ENCODE measurements at regions not wholly inside any gene's neighbourhood (a gene's known extent, or its start where the extent isn't known, plus 50 kb on each side); places are given as distances from the start of the nearest gene placed in this dataset.
"Not testable (repeated sequence)": the region's sequence is repeated elsewhere in the genome, so short reads cannot be mapped to it uniquely, and the experiment has no call there.

- DNase-seq (ENCODE audit: low read depth): no peak
Observed at GRCh38 chr3:169029674-169030285, 633.7 kb downstream of the MECOM start.

GRCh38 chr3:169028716-169029115, 634.8 kb downstream of the MECOM start:
- DNase-seq (ENCODE audit: low read depth): no peak

GRCh38 chr3:169026543-169027182, 636.8 kb downstream of the MECOM start:
- peak; percentile 76 for DNase-seq (ENCODE audit: low read depth)

GRCh38 chr3:169022457-169022856, 641.1 kb downstream of the MECOM start:
- DNase-seq (ENCODE audit: low read depth): peak; percentile 76

GRCh38 chr3:169020371-169020770, 643.1 kb downstream of the MECOM start:
- no peak for DNase-seq (ENCODE audit: low read depth)

GRCh38 chr3:169009453-169009852, 654.1 kb downstream of the MECOM start:
- no peak for DNase-seq (ENCODE audit: low read depth)

GRCh38 chr3:169008776-169009358, 654.6 kb downstream of the MECOM start:
- no peak for DNase-seq (ENCODE audit: low read depth)

GRCh38 chr3:169007145-169007544, 656.4 kb downstream of the MECOM start:
- no peak for DNase-seq (ENCODE audit: low read depth)

- DNase-seq (ENCODE audit: low read depth): not testable (repeated sequence)
Observed at GRCh38 chr3:169006398-169006797, 657.1 kb downstream of the MECOM start.

GRCh38 chr3:169002689-169003088, 660.8 kb downstream of the MECOM start:
- DNase-seq (ENCODE audit: low read depth): no peak

- DNase-seq (ENCODE audit: low read depth): no peak
Observed at GRCh38 chr3:168998792-168999191, 664.7 kb downstream of the MECOM start.

- DNase-seq (ENCODE audit: low read depth): no peak
Observed at GRCh38 chr3:168997488-168997887, 666.0 kb downstream of the MECOM start.

- no peak for DNase-seq (ENCODE audit: low read depth)
Observed at GRCh38 chr3:168996622-168997021, 666.9 kb downstream of the MECOM start.

GRCh38 chr3:168995129-168995528, 668.4 kb downstream of the MECOM start:
- no peak for DNase-seq (ENCODE audit: low read depth)

- no peak for DNase-seq (ENCODE audit: low read depth)
Observed at GRCh38 chr3:168991803-168992202, 671.7 kb downstream of the MECOM start.

GRCh38 chr3:168990621-168991020, 672.9 kb downstream of the MECOM start:
- DNase-seq (ENCODE audit: low read depth): no peak

- DNase-seq (ENCODE audit: low read depth): peak; percentile 1
Observed at GRCh38 chr3:168990134-168990533, 673.4 kb downstream of the MECOM start.

GRCh38 chr3:168989396-168989795, 674.1 kb downstream of the MECOM start:
- DNase-seq (ENCODE audit: low read depth): no peak

- DNase-seq (ENCODE audit: low read depth): no peak
Observed at GRCh38 chr3:168988853-168989252, 674.7 kb downstream of the MECOM start.

- DNase-seq (ENCODE audit: low read depth): peak; percentile 6
Observed at GRCh38 chr3:168984872-168985271, 678.6 kb downstream of the MECOM start.

- DNase-seq (ENCODE audit: low read depth): no peak
Observed at GRCh38 chr3:168983046-168983445, 680.5 kb downstream of the MECOM start.

- DNase-seq (ENCODE audit: low read depth): peak; percentile 2
Observed at GRCh38 chr3:168981396-168981795, 682.1 kb downstream of the MECOM start.

- no peak for DNase-seq (ENCODE audit: low read depth)
Observed at GRCh38 chr3:168977716-168978374, 685.7 kb downstream of the MECOM start.

Measured in amniotic epithelial cell (primary cell).